HG03060 (cell line): ENCODE measurements at regions not wholly inside any gene's neighbourhood (a gene's known extent, or its start where the extent isn't known, plus 50 kb on each side); places are given as distances from the start of the nearest gene placed in this dataset.
A peak's percentile ranks its signal among the peaks of the same experiment; 100 is the strongest.
"Not testable (repeated sequence)": the region's sequence is repeated elsewhere in the genome, so short reads cannot be mapped to it uniquely, and the experiment has no call there.

ENCODE experiments used
- ATAC-seq: cut with Tn5 transposase; IDR thresholded peaks from one replicate; pipeline ENCODE4 v1.9.1; 2021; ENCODE audit warnings: low read depth, moderate number of reproducible peaks; ENCODE audit not compliant: unreplicated experiment

- not testable (repeated sequence) for ATAC-seq
These were observed 166.9 kb downstream of the CWH43 start for GRCh38 chr4:49153011-49153410.

DNA sequence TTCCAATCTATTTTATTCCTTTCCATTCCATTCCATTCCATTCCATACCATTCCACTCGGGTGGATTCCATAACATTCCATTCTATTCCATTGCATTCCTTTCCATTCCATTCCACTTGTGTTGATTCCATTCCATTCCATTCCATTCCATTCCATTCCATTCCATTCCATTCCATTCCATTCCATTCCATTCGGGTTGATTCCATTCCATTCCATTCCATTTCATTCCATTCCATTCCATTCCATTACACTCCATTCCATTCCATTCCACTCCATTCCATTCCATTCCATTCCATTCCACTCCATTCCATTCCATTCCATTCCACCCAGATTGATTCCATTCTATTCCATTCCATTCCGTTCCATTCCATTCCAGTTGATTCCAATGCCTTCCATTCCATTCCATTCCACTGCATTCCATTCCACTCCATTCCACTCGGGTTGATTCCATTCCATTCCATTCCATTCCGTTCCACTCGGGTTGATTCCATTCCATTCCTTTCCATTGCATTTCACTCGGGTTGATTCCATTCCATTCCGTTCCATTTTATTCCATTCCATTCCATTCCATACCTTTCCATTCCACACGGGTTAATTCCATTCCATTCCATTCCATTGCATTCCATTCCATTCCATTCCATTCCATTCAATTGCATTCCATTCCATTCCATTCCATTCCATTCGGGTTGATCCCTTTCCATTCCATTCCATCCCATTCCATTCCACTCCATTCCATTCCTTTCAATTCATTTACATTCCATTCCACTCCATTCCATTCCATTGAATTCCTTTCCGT is 168.4 kb downstream of the CWH43 start:
- ATAC-seq, result peak; percentile 39

DNA sequence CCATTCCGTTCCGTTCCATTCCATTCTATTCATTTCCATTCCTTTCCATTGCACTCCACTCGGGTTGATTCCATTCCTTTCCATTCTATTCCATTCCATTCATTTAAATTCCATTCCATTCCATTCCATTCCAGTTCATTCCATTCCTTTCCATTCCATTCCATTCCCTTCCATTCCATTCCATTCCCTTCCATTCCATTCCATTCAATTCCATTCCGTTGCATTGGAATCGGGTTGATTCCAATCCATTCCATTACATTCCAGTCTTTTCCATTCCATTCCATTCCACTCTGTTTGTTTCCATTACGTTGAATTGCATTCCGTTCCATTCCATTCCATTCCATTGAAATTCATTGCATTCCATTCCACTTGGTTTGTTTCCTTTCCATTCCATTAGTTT is 169.2 kb downstream of the CWH43 start:
- ATAC-seq, result not testable (repeated sequence)

- not testable (repeated sequence) for ATAC-seq
These were observed 170.2 kb downstream of the CWH43 start for GRCh38 chr4:49156309-49156708.

GRCh38 chr4:49157630-49158029 is 171.6 kb downstream of the CWH43 start:
- not testable (repeated sequence) for ATAC-seq

DNA sequence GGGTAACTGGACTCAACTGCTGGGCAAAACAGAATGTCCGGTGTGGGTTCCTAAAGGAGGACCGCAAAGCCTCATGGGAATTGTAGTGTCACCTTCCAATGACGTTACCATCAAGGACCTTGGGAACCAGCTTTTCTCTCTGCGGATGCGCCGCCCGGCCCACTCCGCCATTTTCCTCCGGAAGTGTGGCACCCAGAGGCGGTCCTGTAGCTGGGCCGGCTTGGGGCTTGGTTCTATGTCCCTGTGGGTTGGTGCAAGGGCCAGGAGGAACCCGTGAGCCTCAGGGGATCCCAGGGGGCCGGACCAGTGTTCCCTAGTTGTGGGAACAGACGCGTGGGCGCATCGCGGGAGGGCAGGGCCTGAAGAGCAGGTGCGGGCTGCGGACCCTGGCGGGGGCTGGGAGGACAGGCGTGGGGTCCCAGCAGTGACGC is 175.1 kb downstream of the CWH43 start:
- ATAC-seq, result not testable (repeated sequence)

DNA sequence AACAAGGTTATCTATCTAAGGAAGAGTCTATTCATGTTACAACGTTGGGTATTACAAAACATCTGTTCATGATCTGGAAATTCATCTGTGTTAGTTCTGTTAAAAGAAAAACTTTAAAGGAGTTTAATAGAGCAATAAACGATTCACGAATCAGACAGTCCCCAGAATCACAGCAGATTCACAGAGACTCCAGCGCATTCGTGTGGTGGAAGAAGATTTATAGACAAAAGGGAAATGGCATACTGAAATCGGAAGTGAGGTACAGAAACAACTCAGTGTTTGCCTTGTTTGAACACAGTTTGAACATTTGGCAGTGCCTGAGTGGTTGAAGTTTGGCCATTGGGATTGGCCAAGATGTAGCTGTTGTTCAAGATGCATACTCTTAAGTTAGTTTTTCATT is 178.8 kb downstream of the CWH43 start:
- ATAC-seq, result not testable (repeated sequence)

- ATAC-seq, result not testable (repeated sequence)
These were observed 191.8 kb downstream of the CWH43 start for GRCh38 chr4:49177847-49178246.

- ATAC-seq, result not testable (repeated sequence)
These were observed 195.0 kb downstream of the CWH43 start for GRCh38 chr4:49181088-49181487.

DNA sequence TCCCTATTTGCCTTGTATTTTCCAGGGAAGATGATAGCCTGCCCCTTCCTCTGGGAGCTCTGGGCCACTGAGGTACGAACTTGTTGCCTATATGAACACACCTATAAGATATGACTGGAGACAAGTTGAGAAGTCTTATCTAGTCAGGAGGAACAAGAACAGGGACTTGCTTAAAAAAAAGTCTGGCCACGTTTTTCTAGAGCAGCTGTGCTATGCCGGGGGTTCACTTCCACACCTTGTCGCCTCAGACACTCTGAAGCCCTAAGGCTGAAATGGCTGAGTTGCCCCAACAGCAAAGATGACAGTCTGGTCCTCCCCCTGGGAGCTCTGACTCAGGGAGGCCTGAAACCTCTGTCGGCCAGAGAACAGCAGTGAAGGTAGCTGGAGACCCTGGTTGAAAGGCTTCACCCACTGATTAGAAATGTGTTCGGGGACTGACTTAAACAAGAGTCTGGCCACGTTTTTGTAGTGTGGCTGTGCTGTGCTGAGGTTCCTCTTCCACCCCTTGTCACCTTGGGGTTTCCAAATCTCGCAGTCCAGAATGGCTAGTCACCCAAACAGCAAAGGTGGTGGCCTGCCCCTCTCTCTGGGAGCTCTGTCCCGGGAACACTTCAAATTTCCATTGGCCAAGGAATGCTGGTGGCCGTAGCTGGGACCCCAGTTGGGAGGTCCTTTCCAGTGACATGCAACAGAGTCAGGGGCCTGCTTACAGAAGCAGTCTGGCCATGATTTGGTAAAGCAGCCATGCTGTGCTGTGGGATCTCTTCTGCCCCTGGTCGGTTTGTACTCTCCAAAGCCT is 225.5 kb downstream of the CWH43 start:
- ATAC-seq, result not testable (repeated sequence)

DNA sequence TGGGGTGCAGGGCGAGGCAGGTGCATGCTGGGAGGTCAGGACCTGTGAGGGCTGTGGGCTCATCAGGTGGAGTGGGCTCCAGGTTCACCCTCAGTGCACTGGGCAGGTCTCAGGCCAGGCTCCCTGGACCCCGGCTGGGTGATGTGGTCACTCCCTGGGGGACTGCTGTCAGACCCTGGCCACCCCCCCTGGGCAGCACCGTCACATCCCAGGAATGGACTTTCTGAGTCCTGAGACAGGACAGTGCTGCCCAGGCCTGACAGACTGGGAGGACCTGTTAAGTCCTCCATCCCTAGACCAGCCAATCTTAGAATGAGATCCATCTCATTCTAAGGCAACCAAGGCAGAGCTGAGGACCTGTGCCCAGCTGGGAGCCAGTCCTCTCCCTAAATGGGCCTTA is 227.2 kb downstream of the CWH43 start:
- ATAC-seq, result not testable (repeated sequence)

DNA sequence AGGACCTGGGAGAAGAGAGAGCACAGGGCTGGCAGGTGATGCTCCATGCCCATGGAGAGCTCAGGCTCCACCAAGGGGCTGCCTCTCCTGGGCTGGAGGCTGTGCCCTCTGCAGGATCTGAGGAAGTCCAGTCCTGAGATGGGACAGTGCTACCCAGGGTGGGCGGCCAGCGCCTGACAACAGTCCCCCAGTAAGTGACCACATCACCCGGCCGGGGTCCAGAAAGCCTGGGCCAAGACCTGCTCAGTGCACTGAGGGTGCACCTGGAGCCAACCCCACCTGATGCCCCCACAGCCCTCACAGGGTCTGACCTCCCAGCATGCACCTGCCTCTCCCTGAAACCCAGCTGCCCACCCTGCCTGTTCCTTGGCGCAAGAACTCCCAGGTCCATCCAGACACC is 227.7 kb downstream of the CWH43 start:
- not testable (repeated sequence) for ATAC-seq

DNA sequence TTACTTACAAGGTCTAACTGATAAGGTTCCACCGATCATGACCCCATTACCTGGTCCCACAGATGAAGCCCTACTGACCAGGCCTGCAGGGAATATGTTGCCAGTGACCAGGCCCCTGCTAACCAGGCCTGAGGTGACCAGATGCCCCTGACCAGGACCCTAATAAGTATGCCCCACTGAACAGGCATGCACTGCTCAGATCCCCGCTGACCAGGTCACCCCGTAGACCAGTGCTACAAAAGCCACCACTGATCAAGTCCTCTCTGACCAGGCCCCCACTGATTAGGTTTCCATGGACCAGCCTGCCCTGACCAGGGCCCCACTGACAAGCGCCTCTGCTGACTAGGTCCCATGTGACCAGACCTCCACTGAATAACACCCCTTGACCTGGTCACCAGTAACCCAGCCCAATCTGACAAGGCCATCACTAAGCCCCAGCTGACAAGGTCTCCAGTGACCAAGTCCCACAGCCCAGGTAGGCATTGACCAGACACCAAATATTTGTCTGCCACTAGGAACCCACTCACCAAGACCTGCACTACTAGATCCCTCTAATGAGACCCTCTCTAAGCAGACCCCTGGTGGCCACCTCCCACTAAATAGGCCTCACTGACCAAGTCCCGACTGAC is 228.5 kb downstream of the CWH43 start:
- not testable (repeated sequence) for ATAC-seq

DNA sequence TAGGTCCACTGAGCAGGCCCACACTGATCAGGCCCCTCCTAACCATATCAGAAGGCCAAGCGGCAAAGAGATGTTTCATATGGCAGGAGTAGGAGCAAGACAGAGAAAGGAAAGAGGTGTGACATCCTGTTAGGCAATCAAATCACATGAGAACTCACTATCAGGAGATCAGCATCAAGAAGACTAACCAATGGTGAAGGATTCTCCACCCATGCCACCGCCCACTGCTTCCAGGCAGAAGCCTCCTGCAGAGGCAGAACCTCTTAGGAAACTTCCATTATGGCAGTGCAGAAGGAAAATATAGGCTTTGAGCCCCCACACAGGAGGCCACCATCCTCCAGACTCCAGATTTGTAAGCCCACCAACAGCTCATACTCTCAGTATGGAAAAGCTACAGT is 229.0 kb downstream of the CWH43 start:
- not testable (repeated sequence) for ATAC-seq

DNA sequence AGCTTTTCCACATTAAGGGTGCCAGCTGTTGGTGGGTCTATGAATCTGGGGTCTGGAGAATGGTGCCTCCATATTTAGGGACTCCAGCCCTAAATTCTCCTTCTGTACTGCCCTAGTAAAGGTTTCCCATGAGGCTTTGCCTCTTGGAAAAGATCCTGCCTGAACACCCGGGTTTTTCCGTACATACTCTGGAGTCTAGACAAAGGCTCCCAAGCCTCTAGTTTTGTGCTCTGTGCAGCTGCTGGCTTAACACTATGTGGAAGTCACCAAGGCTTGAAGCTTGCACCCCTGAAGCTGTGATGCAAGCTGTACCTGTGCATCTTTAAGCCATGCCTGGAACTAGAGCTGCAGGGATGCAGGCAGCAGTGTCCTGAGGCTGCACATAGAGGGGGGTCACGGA is 230.5 kb downstream of the CWH43 start:
- not testable (repeated sequence) for ATAC-seq

GRCh38 chr4:49217492-49217891 is 231.4 kb downstream of the CWH43 start:
- no peak for ATAC-seq

DNA sequence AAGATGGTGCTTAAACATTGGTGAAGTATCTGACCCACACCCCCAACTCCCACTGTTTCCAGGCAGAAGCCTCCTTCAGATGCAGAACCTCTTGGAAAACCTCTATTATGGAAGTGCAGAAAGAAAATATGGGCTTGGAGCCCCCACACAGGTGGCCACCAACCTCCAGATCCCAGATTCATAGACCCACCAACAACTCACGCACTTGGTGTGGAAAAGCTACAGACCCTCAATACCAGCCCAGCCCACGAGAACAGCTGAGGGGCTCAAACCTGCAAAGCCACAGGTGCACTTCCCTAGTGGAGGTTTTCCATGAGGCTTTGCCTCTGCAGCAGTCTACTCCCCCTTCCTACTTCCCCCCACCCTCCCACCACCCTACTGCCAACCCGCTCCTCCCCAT is 232.0 kb downstream of the CWH43 start:
- not testable (repeated sequence) for ATAC-seq

- not testable (repeated sequence) for ATAC-seq
These were observed 232.9 kb downstream of the CWH43 start for GRCh38 chr4:49218931-49219330.

GRCh38 chr4:49219489-49220225 is 233.6 kb downstream of the CWH43 start:
- not testable (repeated sequence) for ATAC-seq

- ATAC-seq, result no peak
These were observed 235.1 kb downstream of the CWH43 start for GRCh38 chr4:49221209-49221608.
